H9 (cell line): ENCODE measurements at regions not wholly inside any gene's neighbourhood (a gene's known extent, or its start where the extent isn't known, plus 50 kb on each side); places are given as distances from the start of the nearest gene placed in this dataset.

ENCODE experiments used
- DNase-seq: peaks from one replicate; pipeline ENCODE4 v3.0.0-alpha.2; 2017
- H2AFZ ChIP-seq: one replicate; pipeline ENCODE4 v1.6.1; 2013; ENCODE audit warnings: mild to moderate bottlenecking, low read length, control low read depth, moderate library complexity
- H2AK5ac ChIP-seq: 2 replicates; pipeline ENCODE4 v1.6.1; 2013; ENCODE audit warnings: low read length, control low read depth, mixed read lengths; ENCODE audit not compliant: insufficient read length
- H2BK120ac ChIP-seq: one replicate; pipeline ENCODE4 v1.6.1; 2013; ENCODE audit warnings: low read depth, mild to moderate bottlenecking, low read length, control low read depth, inconsistent platforms; ENCODE audit not compliant: poor library complexity, severe bottlenecking
- H2BK12ac ChIP-seq: 2 replicates; pipeline ENCODE4 v1.6.1; 2013; ENCODE audit warnings: low read length, control low read depth, mixed read lengths, low read depth; ENCODE audit not compliant: insufficient read length
- H2BK15ac ChIP-seq: 2 replicates; pipeline ENCODE4 v1.6.1; 2013; ENCODE audit warnings: low read depth, low read length, control low read depth
- H2BK20ac ChIP-seq: one replicate; pipeline ENCODE4 v1.6.1; 2013; ENCODE audit warnings: low read depth, mild to moderate bottlenecking, low read length, control low read depth, inconsistent platforms; ENCODE audit not compliant: poor library complexity, severe bottlenecking
- H2BK5ac ChIP-seq: 2 replicates; pipeline ENCODE4 v1.6.1; 2013; ENCODE audit warnings: low read length, control low read depth, mixed read lengths; ENCODE audit not compliant: insufficient read length
- H3K14ac ChIP-seq: 2 replicates; pipeline ENCODE4 v1.6.1; 2013; ENCODE audit warnings: low read length, control low read depth; ENCODE audit not compliant: insufficient read depth
- H3K18ac ChIP-seq: 2 replicates; pipeline ENCODE4 v1.6.1; 2013; ENCODE audit warnings: low read depth, mild to moderate bottlenecking, mixed read lengths, low read length, control low read depth; ENCODE audit not compliant: insufficient read length
- H3K23ac ChIP-seq: 2 replicates; pipeline ENCODE4 v1.6.1; 2013; ENCODE audit warnings: low read length, control low read depth, mixed read lengths, low read depth; ENCODE audit not compliant: insufficient read length
- H3K23me2 ChIP-seq: 2 replicates; pipeline ENCODE4 v1.6.1; 2013; ENCODE audit warnings: low read depth, mild to moderate bottlenecking, mixed read lengths, low read length, control low read depth; ENCODE audit not compliant: insufficient read length, poor library complexity, severe bottlenecking
- H3K27ac ChIP-seq: 2 replicates; pipeline ENCODE4 v1.5.1; 2013; ENCODE audit warnings: low read length, control low read depth, mixed read lengths, low read depth; ENCODE audit not compliant: insufficient read length
- H3K27me3 ChIP-seq: 2 replicates; pipeline ENCODE4 v1.6.1; 2013; ENCODE audit warnings: low read length, control low read depth, inconsistent platforms; ENCODE audit not compliant: insufficient read depth
- H3K4ac ChIP-seq: 2 replicates; pipeline ENCODE4 v1.6.1; 2013; ENCODE audit warnings: low read depth, mild to moderate bottlenecking, control low read depth, inconsistent platforms, low read length, moderate library complexity
- H3K4me1 ChIP-seq: 2 replicates; pipeline ENCODE4 v1.6.1; 2013; ENCODE audit warnings: low read length, control low read depth, inconsistent platforms; ENCODE audit not compliant: insufficient read depth
- H3K4me2 ChIP-seq: 2 replicates; pipeline ENCODE4 v1.6.1; 2013; ENCODE audit warnings: low read length, control low read depth, mixed read lengths; ENCODE audit not compliant: insufficient read length, insufficient read depth
- H3K56ac ChIP-seq: 2 replicates; pipeline ENCODE4 v1.6.1; 2013; ENCODE audit warnings: low read depth, mild to moderate bottlenecking, mixed read lengths, low read length, control low read depth; ENCODE audit not compliant: insufficient read length
- H3K79me1 ChIP-seq: 2 replicates; pipeline ENCODE4 v1.6.1; 2013; ENCODE audit warnings: low read depth, mild to moderate bottlenecking, moderate library complexity, low read length, control low read depth, inconsistent platforms; ENCODE audit not compliant: insufficient read depth, poor library complexity, severe bottlenecking
- H3K79me2 ChIP-seq: 2 replicates; pipeline ENCODE4 v1.6.1; 2013; ENCODE audit warnings: low read length, control low read depth, inconsistent platforms; ENCODE audit not compliant: insufficient read depth
- H3K9ac ChIP-seq: 2 replicates; pipeline ENCODE4 v1.6.1; 2013; ENCODE audit warnings: low read length, control low read depth, mixed read lengths; ENCODE audit not compliant: insufficient read length; ENCODE audit errors: extremely low read depth
- H3K9me3 ChIP-seq: one replicate; pipeline ENCODE4 v1.6.1; 2013; ENCODE audit warnings: low read depth, low read length, inconsistent platforms; ENCODE audit not compliant: control insufficient read depth
- H3T11ph ChIP-seq: one replicate; pipeline ENCODE4 v1.6.1; 2013; ENCODE audit warnings: mild to moderate bottlenecking, low read length, control low read depth, inconsistent platforms
- H4K20me1 ChIP-seq: one replicate; pipeline ENCODE4 v1.6.1; 2013; ENCODE audit not compliant: control insufficient read depth, insufficient read length, insufficient read depth
- H4K5ac ChIP-seq: 2 replicates; pipeline ENCODE4 v1.6.1; 2013; ENCODE audit warnings: low read depth, mild to moderate bottlenecking, mixed read lengths, low read length, control low read depth; ENCODE audit not compliant: insufficient read length
- H4K8ac ChIP-seq: replicated peaks from 2 replicates; pipeline ENCODE4 v1.6.1; 2013; ENCODE audit warnings: low read length, control low read depth, mixed read lengths, low read depth; ENCODE audit not compliant: insufficient read length
- H4K91ac ChIP-seq: 2 replicates; pipeline ENCODE4 v1.6.1; 2013; ENCODE audit warnings: low read depth, mild to moderate bottlenecking, moderate library complexity, mixed read lengths, low read length, control low read depth; ENCODE audit not compliant: insufficient read length
- H3K27ac Mint-ChIP-seq, 3 experiments: 2 replicates in 2 of 3; 3 replicates in 1 of 3; pipeline ENCODE4 v1.8.0; 2020 to 2021; ENCODE audit warnings: mixed read lengths in 3 of 3, mild to moderate bottlenecking in 1 of 3, moderate library complexity in 1 of 3
- H3K27me3 Mint-ChIP-seq: 2 replicates; pipeline ENCODE4 v1.8.0; 2021; ENCODE audit warnings: low read depth, mild to moderate bottlenecking, moderate library complexity, mixed read lengths
- H3K36me3 Mint-ChIP-seq, 3 experiments: 2 replicates in 2 of 3; 3 replicates in 1 of 3; pipeline ENCODE4 v1.8.0; 2020 to 2021; ENCODE audit warnings: low read depth in 3 of 3, mixed read lengths in 3 of 3; ENCODE audit not compliant: insufficient read depth in 1 of 3
- H3K4me1 Mint-ChIP-seq, 2 experiments: 2 replicates each; pipeline ENCODE4 v1.8.0; 2020; ENCODE audit warnings: mixed read lengths in 2 of 2
- H3K4me3 Mint-ChIP-seq, 2 experiments: 2 replicates in 1 of 2; 3 replicates in 1 of 2; pipeline ENCODE4 v1.8.0; 2020 to 2021; ENCODE audit warnings: mild to moderate bottlenecking in 2 of 2, mixed read lengths in 2 of 2, moderate library complexity in 1 of 2
- H3K9me3 Mint-ChIP-seq, 2 experiments: 2 replicates in 1 of 2; 3 replicates in 1 of 2; pipeline ENCODE4 v1.8.0; 2020; ENCODE audit warnings: mild to moderate bottlenecking in 2 of 2, mixed read lengths in 2 of 2, moderate library complexity in 1 of 2
- CTCF ChIP-seq: fragments of 200-600 bp; sonication (generic); conservative IDR thresholded peaks from 3 replicates; pipeline ENCODE4 v1.8.0; 2021; ENCODE audit warnings: antibody characterized with exemption, mild to moderate bottlenecking
- WGBS: extraction: QIAGEN DNeasy Blood & Tissue Kit; methylation state at CpG from one replicate; pipeline ENCODE4 v1.1.7; 2013; ENCODE audit warnings: missing lambda C conversion rate, low lambda C conversion rate, mixed read lengths; ENCODE audit not compliant: insufficient read length; ENCODE audit errors: extremely low coverage; 5-methylcytosine and 5-hydroxymethylcytosine counted together

- H2BK20ac ChIP-seq, result no peak overlapping the region
- H4K91ac ChIP-seq, result no peak overlapping the region
- Mint-ChIP-seq H3K36me3 (no peaks in the 10 kb centered on the region), H3K27ac (peak overlapping the region in 1 of 3 experiments; percentile 90; a peak in 1 of 7 replicates), H3K4me3 (no peak overlapping the region), H3K9me3 (no peaks in the 10 kb centered on the region), H3K27me3 (no peaks in the 10 kb centered on the region), H3K4me1 (peaks cover 2 to 8% of the 10 kb centered on the region in 2 experiments)
- no peak overlapping the region for H3K23ac ChIP-seq
- H4K5ac ChIP-seq, result no peak overlapping the region
- no peak overlapping the region for H4K8ac ChIP-seq
- TF ChIP-seq CTCF, result no peak
- H3K14ac ChIP-seq, result no peak overlapping the region
- no peaks in the 10 kb centered on the region for H3K27me3 ChIP-seq
- no peaks in the 10 kb centered on the region for H3K79me2 ChIP-seq
- no peak overlapping the region for H2BK120ac ChIP-seq
- H4K20me1 ChIP-seq, result no peaks in the 10 kb centered on the region
- no peak overlapping the region for H2AFZ ChIP-seq
- H3K9me3 ChIP-seq, result no peaks in the 10 kb centered on the region
- H3K27ac ChIP-seq, result no peak overlapping the region
- no peak overlapping the region for H3K4ac ChIP-seq
- no peak overlapping the region for H3K4me2 ChIP-seq
- no peak overlapping the region for H3K18ac ChIP-seq
- DNase-seq, result no peak
- no peak overlapping the region for H3T11ph ChIP-seq
- H3K56ac ChIP-seq, result no peak overlapping the region
- H2AK5ac ChIP-seq, result no peak overlapping the region
- no peak overlapping the region for H2BK5ac ChIP-seq
- WGBS, result no CpG with 5 or more reads among the region's 3 CpGs
- no peak overlapping the region for H2BK12ac ChIP-seq
- no peak overlapping the region for H2BK15ac ChIP-seq
- no peak overlapping the region for H3K9ac ChIP-seq
- H3K4me1 ChIP-seq, result no peaks in the 10 kb centered on the region
- no peaks in the 10 kb centered on the region for H3K23me2 ChIP-seq
- no peaks in the 10 kb centered on the region for H3K79me1 ChIP-seq
Observed at GRCh38 chr21:30984889-30985288, 53.4 kb downstream of the KRTAP19-8 start.
